ENCODE measurements at regions not wholly inside any gene's neighbourhood (a gene's known extent, or its start where the extent isn't known, plus 50 kb on each side); places are given as distances from the start of the nearest gene placed in this dataset.

GRCh38 chr7:136697271-136697670, 171.2 kb upstream of the CHRM2 start:
- Histone ChIP-seq H2BK120ac (ENCODE audit: low read depth, low read length, poor library complexity, severe bottlenecking) (no peak overlapping the region), H4K8ac (replicated peaks; ENCODE audit: insufficient read length, low read depth, low read length) (no peak overlapping the region), H3K79me2 (ENCODE audit: insufficient read depth, low read length) (no peaks in the 10 kb centered on the region), H2BK15ac (ENCODE audit: low read depth, low read length) (no peak overlapping the region), H3K23me2 (ENCODE audit: insufficient read length, low read depth, low read length, poor library complexity, severe bottlenecking) (no peaks in the 10 kb centered on the region), H3K27ac (ENCODE audit: insufficient read length, low read depth, low read length) (no peak overlapping the region), H3K4me2 (ENCODE audit: insufficient read depth, insufficient read length, low read length) (no peak overlapping the region), H3K18ac (ENCODE audit: insufficient read length, low read depth, low read length) (no peak overlapping the region), H3K4ac (ENCODE audit: low read depth, low read length) (no peak overlapping the region), H2AFZ (ENCODE audit: low read length) (no peak overlapping the region), H2BK20ac (ENCODE audit: low read depth, low read length, poor library complexity, severe bottlenecking) (no peak overlapping the region), H3K9me3 (ENCODE audit: control insufficient read depth, low read depth, low read length) (no peaks in the 10 kb centered on the region), H3K27me3 (ENCODE audit: insufficient read depth, low read length) (no peaks in the 10 kb centered on the region), H4K5ac (ENCODE audit: insufficient read length, low read depth, low read length) (no peak overlapping the region), H3K56ac (ENCODE audit: insufficient read length, low read depth, low read length) (no peak overlapping the region), H3T11ph (ENCODE audit: low read length) (no peak overlapping the region), H3K4me1 (ENCODE audit: insufficient read depth, low read length) (no peaks in the 10 kb centered on the region), H3K79me1 (ENCODE audit: insufficient read depth, low read depth, low read length, poor library complexity, severe bottlenecking) (no peaks in the 10 kb centered on the region), H3K23ac (ENCODE audit: insufficient read length, low read depth, low read length) (no peak overlapping the region), H4K20me1 (ENCODE audit: control insufficient read depth, insufficient read depth, insufficient read length) (no peaks in the 10 kb centered on the region), H3K9ac (ENCODE audit: extremely low read depth, insufficient read length, low read length) (no peak overlapping the region), H3K14ac (ENCODE audit: insufficient read depth, low read length) (no peak overlapping the region), H2BK5ac (ENCODE audit: insufficient read length, low read length) (no peak overlapping the region), H2AK5ac (ENCODE audit: insufficient read length, low read length) (no peak overlapping the region), H4K91ac (ENCODE audit: insufficient read length, low read depth, low read length) (no peak overlapping the region), H2BK12ac (ENCODE audit: insufficient read length, low read depth, low read length) (no peak overlapping the region)
- Mint-ChIP-seq H3K4me3 (no peak overlapping the region), H3K4me1 (no peaks in the 10 kb centered on the region), H3K36me3 (ENCODE audit: insufficient read depth in 1 of 3, low read depth in 3 of 3) (no peaks in the 10 kb centered on the region), H3K27ac (no peak overlapping the region), H3K27me3 (ENCODE audit: low read depth) (no peaks in the 10 kb centered on the region), H3K9me3 (no peaks in the 10 kb centered on the region)
- no CpG with 5 or more reads among the region's 2 CpGs for WGBS (ENCODE audit: extremely low coverage, insufficient read length, low lambda C conversion rate)
- TF ChIP-seq CTCF (conservative IDR thresholded peaks at IDR 0.05) = no peak
- no peak for DNase-seq
